Frontal cortex (tissue), 3 donors: ENCODE measurements at regions not wholly inside any gene's neighbourhood (a gene's known extent, or its start where the extent isn't known, plus 50 kb on each side); places are given as distances from the start of the nearest gene placed in this dataset.
"Not testable (repeated sequence)": the region's sequence is repeated elsewhere in the genome, so short reads cannot be mapped to it uniquely, and the experiment has no call there.

Experiments
- DNase-seq, 2 donors: peaks; one replicate each; pipeline ENCODE4 v3.0.0; 2012; ENCODE audit warnings: low spot score in 2 of 2
- FAIRE-seq: peaks from 2 replicates; lab custom pipeline; 2012; peaks lifted over from hg19 to GRCh38; lab: Jason Lieb, UNC
- donor health status: control.
- donor health status: control.
- donor health status: control.

GRCh38 chr7:34207810-34208209 is 302.5 kb downstream of the BMPER start:
- FAIRE-seq (no peak), DNase-seq (no peak)

- FAIRE-seq, result no peak
- DNase-seq, result no peak
Observed at GRCh38 chr7:34208878-34209621, 303.7 kb downstream of the BMPER start.

GRCh38 chr7:34211018-34211417 is 305.7 kb downstream of the BMPER start:
- FAIRE-seq (no peak), DNase-seq (no peak)

GRCh38 chr7:34217972-34218371 is 312.6 kb downstream of the BMPER start:
- no peak for FAIRE-seq
- DNase-seq, result no peak

GRCh38 chr7:34219153-34219718 is 313.9 kb downstream of the BMPER start:
- no peak for FAIRE-seq
- DNase-seq, result no peak

- no peak for FAIRE-seq
- DNase-seq, result no peak
Observed at GRCh38 chr7:34220506-34221185, 315.3 kb downstream of the BMPER start.

GRCh38 chr7:34222316-34222715 is 317.0 kb downstream of the BMPER start:
- FAIRE-seq, result no peak
- no peak for DNase-seq

- DNase-seq (no peak), FAIRE-seq (no peak)
Observed at GRCh38 chr7:34222722-34223121, 317.4 kb downstream of the BMPER start.

- no peak for DNase-seq
- no peak for FAIRE-seq
Observed at GRCh38 chr7:34224281-34224680, 318.9 kb downstream of the BMPER start.

- FAIRE-seq (no peak), DNase-seq (no peak)
Observed at GRCh38 chr7:34225193-34225592, 319.9 kb downstream of the BMPER start.

- no peak for FAIRE-seq
- DNase-seq, result no peak
Observed at GRCh38 chr7:34227525-34227924, 322.2 kb downstream of the BMPER start.

GRCh38 chr7:34235101-34235500 is 329.8 kb downstream of the BMPER start:
- DNase-seq, FAIRE-seq: not testable (repeated sequence)

GRCh38 chr7:34236057-34236456 is 330.7 kb downstream of the BMPER start:
- DNase-seq (no peak), FAIRE-seq (no peak)

- DNase-seq (no peak), FAIRE-seq (no peak)
Observed at GRCh38 chr7:34236839-34237492, 331.6 kb downstream of the BMPER start.

- FAIRE-seq, result no peak
Observed at GRCh38 chr7:34237493-34237849, 332.1 kb downstream of the BMPER start.

GRCh38 chr7:34240417-34240816 is 335.1 kb downstream of the BMPER start:
- DNase-seq (no peak), FAIRE-seq (no peak)

More at GRCh38 chr7:34237493-34237849, 332.1 kb downstream of the BMPER start:
- DNase-seq, result no peak

- DNase-seq (no peak), FAIRE-seq (no peak)
Observed at GRCh38 chr7:34242391-34242790, 337.1 kb downstream of the BMPER start.

- DNase-seq (no peak), FAIRE-seq (no peak)
Observed at GRCh38 chr7:34245246-34245645, 339.9 kb downstream of the BMPER start.

- FAIRE-seq (no peak), DNase-seq (no peak)
Observed at GRCh38 chr7:34247468-34247867, 342.1 kb downstream of the BMPER start.

- DNase-seq (no peak), FAIRE-seq (no peak)
Observed at GRCh38 chr7:34249192-34249591, 343.9 kb downstream of the BMPER start.

- FAIRE-seq (no peak), DNase-seq (no peak)
Observed at GRCh38 chr7:34260279-34260678, 354.9 kb downstream of the BMPER start.
